ENCODE measurements at regions not wholly inside any gene's neighbourhood (a gene's known extent, or its start where the extent isn't known, plus 50 kb on each side); places are given as distances from the start of the nearest gene placed in this dataset.

DNA sequence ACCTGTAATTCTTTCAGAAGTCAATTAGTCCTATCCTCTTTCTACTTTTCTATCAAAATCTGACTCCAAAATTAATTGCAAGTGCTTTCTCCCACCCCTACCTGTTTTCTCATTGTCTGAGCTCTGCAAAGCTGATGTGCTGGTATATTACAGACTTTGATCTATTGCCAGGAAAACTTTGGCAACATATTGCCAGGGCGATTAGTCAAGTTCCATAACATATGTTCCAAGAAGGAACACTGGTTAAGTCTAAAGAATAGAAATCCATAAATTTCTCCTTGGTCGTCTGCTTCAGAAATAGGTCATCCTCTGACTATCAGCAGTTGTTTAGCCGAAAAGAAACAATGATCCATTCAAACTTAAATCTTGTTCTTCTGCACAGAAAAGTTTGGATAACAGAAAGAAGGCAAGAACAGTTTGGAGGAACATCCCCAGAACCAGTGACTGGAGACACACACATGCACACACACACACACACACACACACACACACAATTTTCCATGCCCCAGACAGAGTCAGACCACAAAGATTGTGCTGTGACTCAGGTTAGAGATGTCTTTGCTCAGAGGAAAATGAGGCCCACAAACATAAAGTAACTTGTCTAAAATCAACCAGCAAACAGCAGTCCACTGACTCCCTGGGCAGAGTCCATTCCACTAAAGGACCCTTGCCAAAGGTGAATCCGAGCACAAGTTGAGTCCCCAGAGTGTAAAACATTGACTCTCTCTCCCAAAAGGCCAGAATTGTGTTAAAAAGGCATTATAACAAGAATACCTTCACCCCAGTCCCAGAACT is 202.1 kb downstream of the DEPDC1B start:
- no peaks in the 10 kb centered on the region for H3K36me3 Mint-ChIP-seq (ENCODE audit: low read depth)
- ChIA-PET CTCF (no interaction called here), POLR2A (no interaction called here)
- Histone ChIP-seq H3K27me3 (ENCODE audit: control insufficient read depth in 1 of 2, insufficient read depth in 2 of 2, low read length in 2 of 2) (no peaks in the 10 kb centered on the region), H3K27ac (ENCODE audit: low read depth in 1 of 2, low read length in 2 of 2) (no peak overlapping the region), H3K36me3 (ENCODE audit: insufficient read depth, low read length) (no peaks in the 10 kb centered on the region), H3K9me3 (ENCODE audit: control insufficient read depth in 1 of 2, insufficient read depth in 1 of 2, low read length in 2 of 2) (peaks cover 0 to 3% of the 10 kb centered on the region in 2 experiments), H3K4me3 (ENCODE audit: low read length) (no peak overlapping the region), H3K4me1 (ENCODE audit: insufficient read depth, low read length) (no peaks in the 10 kb centered on the region)
- H3K4me3 Mint-ChIP-seq, result no peak overlapping the region
- TF ChIP-seq CTCF (IDR thresholded peaks at IDR 0.05), result no peak
- H3K27me3 Mint-ChIP-seq, result no peaks in the 10 kb centered on the region
- intact Hi-C loops (cut with DNase I, micrococcal nuclease), result no loop called here
- H3K9me3 Mint-ChIP-seq, result no peaks in the 10 kb centered on the region
- ATAC-seq (ENCODE audit: poor library complexity) (no peak), DNase-seq (no peak)
- H3K4me1 Mint-ChIP-seq (ENCODE audit: low read depth), result no peaks in the 10 kb centered on the region
- no peak overlapping the region for H3K27ac Mint-ChIP-seq

GRCh38 chr5:60495644-60496520 is 204.1 kb downstream of the DEPDC1B start:
- DNase-seq, result no peak
- no peak for TF ChIP-seq CTCF (IDR thresholded peaks at IDR 0.05)
- H3K4me1 ChIP-seq (ENCODE audit: insufficient read depth, low read length), result no peaks in the 10 kb centered on the region
- peaks cover 0 to 3% of the 10 kb centered on the region in 2 experiments for H3K9me3 ChIP-seq (ENCODE audit: control insufficient read depth in 1 of 2, insufficient read depth in 1 of 2, low read length in 2 of 2)
- no peak overlapping the region for H3K27ac Mint-ChIP-seq
- no peaks in the 10 kb centered on the region for H3K36me3 ChIP-seq (ENCODE audit: insufficient read depth, low read length)
- H3K4me3 ChIP-seq (ENCODE audit: low read length), result no peak overlapping the region
- no peak overlapping the region for H3K27ac ChIP-seq (ENCODE audit: low read depth in 1 of 2, low read length in 2 of 2)
- H3K4me3 Mint-ChIP-seq, result no peak overlapping the region
- ChIA-PET CTCF (no interaction called here), POLR2A (no interaction called here)
- H3K36me3 Mint-ChIP-seq (ENCODE audit: low read depth), result no peaks in the 10 kb centered on the region
- H3K9me3 Mint-ChIP-seq, result no peaks in the 10 kb centered on the region
- H3K27me3 Mint-ChIP-seq, result no peaks in the 10 kb centered on the region
- H3K4me1 Mint-ChIP-seq (ENCODE audit: low read depth), result no peaks in the 10 kb centered on the region
- ATAC-seq (ENCODE audit: poor library complexity), result no peak
- intact Hi-C loops (cut with DNase I, micrococcal nuclease), result no loop called here
- no peaks in the 10 kb centered on the region for H3K27me3 ChIP-seq (ENCODE audit: control insufficient read depth in 1 of 2, insufficient read depth in 2 of 2, low read length in 2 of 2)

DNA sequence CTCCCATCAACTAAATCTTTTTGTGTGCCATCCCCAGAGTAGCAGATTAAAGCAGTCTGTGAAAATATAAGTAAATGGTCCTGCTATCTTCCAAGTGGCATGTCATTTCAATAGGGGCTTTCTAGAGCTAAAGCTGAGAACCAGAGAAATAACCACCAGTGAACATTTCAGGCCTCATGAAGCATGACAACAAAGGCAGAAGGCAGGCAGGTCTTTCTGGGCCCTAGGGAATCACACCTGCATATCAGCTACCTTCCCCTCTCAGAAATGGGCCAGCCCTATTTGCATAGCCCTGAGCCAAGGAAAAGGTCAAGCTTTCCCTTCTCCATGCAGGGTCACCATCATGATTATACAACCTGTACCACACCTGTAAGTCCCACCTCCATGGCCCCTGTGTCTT is 205.3 kb downstream of the DEPDC1B start:
- intact Hi-C loops (cut with DNase I, micrococcal nuclease), result no loop called here
- Histone ChIP-seq H3K27me3 (ENCODE audit: control insufficient read depth in 1 of 2, insufficient read depth in 2 of 2, low read length in 2 of 2) (no peaks in the 10 kb centered on the region), H3K36me3 (ENCODE audit: insufficient read depth, low read length) (no peaks in the 10 kb centered on the region), H3K4me1 (ENCODE audit: insufficient read depth, low read length) (no peaks in the 10 kb centered on the region), H3K9me3 (ENCODE audit: control insufficient read depth in 1 of 2, insufficient read depth in 1 of 2, low read length in 2 of 2) (peaks cover 0 to 3% of the 10 kb centered on the region in 2 experiments), H3K4me3 (ENCODE audit: low read length) (no peak overlapping the region), H3K27ac (ENCODE audit: low read depth in 1 of 2, low read length in 2 of 2) (no peak overlapping the region)
- DNase-seq, result no peak
- Mint-ChIP-seq H3K27ac (no peak overlapping the region), H3K27me3 (no peaks in the 10 kb centered on the region), H3K4me3 (no peak overlapping the region), H3K4me1 (ENCODE audit: low read depth) (no peaks in the 10 kb centered on the region), H3K9me3 (no peaks in the 10 kb centered on the region), H3K36me3 (ENCODE audit: low read depth) (no peaks in the 10 kb centered on the region)
- TF ChIP-seq CTCF (IDR thresholded peaks at IDR 0.05), result no peak
- ChIA-PET POLR2A (no interaction called here), CTCF (no interaction called here)
- no peak for ATAC-seq (ENCODE audit: poor library complexity)
